ENCODE measurements at regions not wholly inside any gene's neighbourhood (a gene's known extent, or its start where the extent isn't known, plus 50 kb on each side); places are given as distances from the start of the nearest gene placed in this dataset.
"Not testable (repeated sequence)": the region's sequence is repeated elsewhere in the genome, so short reads cannot be mapped to it uniquely, and the experiment has no call there.

GRCh38 chrY:7793989-7794388 lies 882.4 kb upstream of the AMELY start:
- TF ChIP-seq POLR2A (IDR thresholded peaks at IDR 0.05; ENCODE audit: low read length) (no peak), GATA1 (IDR thresholded peaks at IDR 0.05; ENCODE audit: low read depth, low read length) (no peak)

GRCh38 chrY:7792431-7792830 lies 880.9 kb upstream of the AMELY start:
- no peak for DNase-seq
- no peak for TF ChIP-seq GATA1 (IDR thresholded peaks at IDR 0.05; ENCODE audit: low read depth, low read length)
- TF ChIP-seq POLR2A (IDR thresholded peaks at IDR 0.05; ENCODE audit: low read length), result no peak

More at GRCh38 chrY:7793989-7794388, 882.4 kb upstream of the AMELY start:
- no peak for DNase-seq

- TF ChIP-seq POLR2A (IDR thresholded peaks at IDR 0.05; ENCODE audit: low read length), result no peak
- no peak for DNase-seq
These were observed 869.9 kb upstream of the AMELY start for GRCh38 chrY:7781501-7781900.

- DNase-seq, result not testable (repeated sequence)
These were observed 863.9 kb upstream of the AMELY start for GRCh38 chrY:7775436-7775835.

- no peak for TF ChIP-seq POLR2A (IDR thresholded peaks at IDR 0.05; ENCODE audit: low read length)
- no peak for TF ChIP-seq GATA1 (IDR thresholded peaks at IDR 0.05; ENCODE audit: low read depth, low read length)
- DNase-seq, result no peak
These were observed 860.2 kb upstream of the AMELY start for GRCh38 chrY:7771771-7772170.

GRCh38 chrY:7769790-7770375 lies 858.3 kb upstream of the AMELY start:
- TF ChIP-seq GATA1 (IDR thresholded peaks at IDR 0.05; ENCODE audit: low read depth, low read length) (no peak), POLR2A (IDR thresholded peaks at IDR 0.05; ENCODE audit: low read length) (no peak)
- DNase-seq, result no peak

DNA sequence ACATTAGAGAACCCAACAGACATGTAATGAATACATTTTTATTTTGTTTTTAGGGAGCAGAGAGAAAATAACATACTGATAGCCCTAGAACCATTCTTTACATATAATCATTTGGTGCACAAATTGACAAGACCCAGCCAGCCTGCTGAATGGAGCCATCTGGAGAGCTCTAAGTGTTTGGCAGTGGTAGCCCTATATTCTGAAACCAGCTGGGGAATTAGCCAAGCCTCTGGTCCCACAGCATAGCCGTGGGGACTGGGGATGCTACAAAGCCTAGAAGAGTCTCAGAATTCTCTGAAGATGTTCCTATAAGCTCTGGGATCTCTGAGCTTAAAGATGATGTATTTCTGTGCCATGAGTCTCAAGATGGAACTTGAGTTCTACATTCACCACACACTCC lies 857.3 kb upstream of the AMELY start:
- no peak for DNase-seq
- no peak for TF ChIP-seq GATA1 (IDR thresholded peaks at IDR 0.05; ENCODE audit: low read depth, low read length)

GRCh38 chrY:7753711-7754110 lies 842.2 kb upstream of the AMELY start:
- no peak for TF ChIP-seq GATA1 (IDR thresholded peaks at IDR 0.05; ENCODE audit: low read depth, low read length)
- no peak for TF ChIP-seq POLR2A (IDR thresholded peaks at IDR 0.05; ENCODE audit: low read length)

DNA sequence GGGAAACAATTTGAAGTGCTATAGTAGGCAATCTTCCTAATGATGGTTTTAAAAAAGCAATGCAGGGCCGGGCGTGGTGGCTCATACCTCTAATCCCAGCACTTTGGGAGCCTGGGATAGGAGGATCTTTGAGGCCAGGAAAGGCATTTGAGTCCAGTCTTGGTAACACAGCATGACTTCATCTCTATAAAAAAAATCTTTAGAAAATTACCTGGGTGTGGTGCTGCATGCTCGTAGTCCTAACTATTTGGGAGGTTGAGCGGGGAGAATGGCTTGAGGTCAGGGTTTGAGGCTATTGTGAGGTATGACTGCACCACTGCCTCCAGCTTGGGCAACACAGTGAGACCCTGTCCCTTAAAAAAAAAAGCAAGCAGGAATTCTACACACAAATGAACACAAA lies 835.2 kb upstream of the AMELY start:
- TF ChIP-seq GATA1 (IDR thresholded peaks at IDR 0.05; ENCODE audit: low read depth, low read length) (no peak), POLR2A (IDR thresholded peaks at IDR 0.05; ENCODE audit: low read length) (no peak)
- no peak for DNase-seq

More at GRCh38 chrY:7753711-7754110, 842.2 kb upstream of the AMELY start:
- peak in 1 of 2 experiments; percentile 0 for DNase-seq

- no peak for DNase-seq
- TF ChIP-seq POLR2A (IDR thresholded peaks at IDR 0.05; ENCODE audit: low read length) (no peak), GATA1 (IDR thresholded peaks at IDR 0.05; ENCODE audit: low read depth, low read length) (no peak)
These were observed 834.0 kb upstream of the AMELY start for GRCh38 chrY:7745581-7745901.

DNA sequence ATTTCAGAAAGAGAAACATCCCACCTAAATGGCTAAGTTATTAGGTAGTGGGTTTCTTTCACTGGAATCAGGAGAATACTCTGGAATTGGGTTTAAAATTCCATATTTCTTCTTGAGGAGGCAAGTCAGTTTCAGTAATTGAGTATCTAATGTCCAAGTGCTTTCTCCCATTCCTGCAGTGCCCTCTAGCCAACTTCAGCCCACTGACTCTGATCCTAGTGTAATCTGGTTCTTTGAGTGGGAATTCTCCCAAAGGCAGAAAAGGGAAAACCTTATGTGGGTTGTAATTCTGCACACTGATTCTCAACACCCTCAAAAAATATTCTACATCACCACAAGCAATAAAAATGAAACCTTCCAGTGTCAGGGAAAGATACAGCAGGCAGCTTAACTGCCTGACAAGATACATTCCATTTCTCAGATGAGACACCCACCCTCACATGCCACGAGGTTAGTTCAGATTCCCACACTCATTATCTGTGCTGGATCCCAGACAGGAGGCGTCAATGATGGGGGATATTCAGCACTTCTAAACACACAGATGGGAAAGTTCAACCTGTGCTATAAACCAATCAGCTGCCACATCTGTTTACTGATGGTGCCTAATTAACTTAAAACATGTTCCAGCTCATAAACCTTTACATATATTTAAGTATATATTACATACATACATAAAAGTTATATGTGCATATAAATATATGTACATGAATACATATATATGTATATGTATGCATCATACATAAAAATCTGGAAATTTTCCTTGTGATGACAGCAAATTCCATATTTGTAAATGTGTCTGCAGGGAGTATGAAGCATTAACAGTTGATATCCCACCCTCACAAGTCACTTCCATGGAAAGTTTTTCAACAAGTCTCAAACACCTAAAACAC lies 833.4 kb upstream of the AMELY start:
- no peak for DNase-seq

GRCh38 chrY:7736847-7737365 lies 825.4 kb upstream of the AMELY start:
- TF ChIP-seq GATA1 (IDR thresholded peaks at IDR 0.05; ENCODE audit: low read depth, low read length) (no peak), POLR2A (IDR thresholded peaks at IDR 0.05; ENCODE audit: low read length) (no peak)
- no peak for DNase-seq

More for the DNA sequence above, 833.4 kb upstream of the AMELY start:
- TF ChIP-seq POLR2A (IDR thresholded peaks at IDR 0.05; ENCODE audit: low read length) (no peak), GATA1 (IDR thresholded peaks at IDR 0.05; ENCODE audit: low read depth, low read length) (no peak)

DNA sequence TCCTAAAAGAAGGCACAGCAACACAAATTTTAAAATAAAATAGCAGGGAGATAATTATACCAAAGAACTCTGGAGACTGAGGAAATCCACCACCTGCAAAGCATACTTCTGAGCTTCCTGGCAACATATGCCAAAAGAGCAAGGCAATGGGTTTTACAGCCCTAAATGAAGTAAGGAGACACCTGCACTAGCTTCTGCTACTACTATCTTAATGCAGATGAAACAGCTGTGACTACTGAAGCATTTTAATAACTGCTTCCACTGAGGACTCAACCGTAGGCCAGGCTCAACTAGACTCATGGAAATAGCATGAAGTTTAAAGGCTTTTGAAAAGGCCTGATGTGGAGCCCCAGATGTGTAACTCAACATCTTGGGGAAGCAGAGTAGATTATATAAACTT lies 820.1 kb upstream of the AMELY start:
- TF ChIP-seq POLR2A (IDR thresholded peaks at IDR 0.05; ENCODE audit: low read length), result no peak
- TF ChIP-seq GATA1 (IDR thresholded peaks at IDR 0.05; ENCODE audit: low read depth, low read length), result no peak
- no peak for DNase-seq

- no peak for TF ChIP-seq GATA1 (IDR thresholded peaks at IDR 0.05; ENCODE audit: low read depth, low read length)
- no peak for TF ChIP-seq POLR2A (IDR thresholded peaks at IDR 0.05; ENCODE audit: low read length)
- DNase-seq, result no peak
These were observed 819.1 kb upstream of the AMELY start for GRCh38 chrY:7730664-7731063.

DNA sequence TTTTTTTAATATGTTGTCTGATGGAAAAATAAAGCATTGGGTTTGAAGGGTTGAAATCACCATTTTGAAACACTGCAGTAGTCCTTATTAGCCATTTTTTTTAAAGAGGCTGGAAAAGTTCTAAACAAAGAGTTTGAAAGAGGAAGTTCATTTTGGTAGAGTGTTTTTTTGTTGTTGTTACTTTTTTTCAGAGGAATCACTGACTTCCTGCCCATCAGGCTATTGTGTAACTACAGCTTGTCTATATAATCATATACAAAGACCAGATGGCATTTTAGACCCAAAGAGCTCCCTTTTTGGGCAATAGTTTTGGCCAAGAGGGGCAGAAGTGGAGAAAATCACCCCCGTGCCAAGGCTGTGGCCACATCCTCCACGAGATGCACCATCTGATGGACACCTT lies 818.5 kb upstream of the AMELY start:
- DNase-seq, result no peak
- TF ChIP-seq GATA1 (IDR thresholded peaks at IDR 0.05; ENCODE audit: low read depth, low read length) (no peak), POLR2A (IDR thresholded peaks at IDR 0.05; ENCODE audit: low read length) (no peak)

Measured in erythroblast (primary cell).